LNCaP clone FGC (cell line): ENCODE measurements at regions not wholly inside any gene's neighbourhood (a gene's known extent, or its start where the extent isn't known, plus 50 kb on each side); places are given as distances from the start of the nearest gene placed in this dataset.

Experiments used
- DNase-seq: peaks from one replicate; pipeline ENCODE4 v3.0.0-alpha.2; 2011; ENCODE audit warnings: low read depth
- H3K4me3 ChIP-seq: 2 replicates; pipeline ENCODE4 v1.5.1; 2011; ENCODE audit warnings: mild to moderate bottlenecking, low read depth, low read length, control low read depth
- TF ChIP-seq, protein P1 (sequence below): IDR thresholded peaks from 2 replicates; pipeline ENCODE4 v1.5.1; 2012; ENCODE audit warnings: mild to moderate bottlenecking; ENCODE audit not compliant: control insufficient read depth, insufficient read depth; ENCODE audit errors: extremely low read depth

DNA sequence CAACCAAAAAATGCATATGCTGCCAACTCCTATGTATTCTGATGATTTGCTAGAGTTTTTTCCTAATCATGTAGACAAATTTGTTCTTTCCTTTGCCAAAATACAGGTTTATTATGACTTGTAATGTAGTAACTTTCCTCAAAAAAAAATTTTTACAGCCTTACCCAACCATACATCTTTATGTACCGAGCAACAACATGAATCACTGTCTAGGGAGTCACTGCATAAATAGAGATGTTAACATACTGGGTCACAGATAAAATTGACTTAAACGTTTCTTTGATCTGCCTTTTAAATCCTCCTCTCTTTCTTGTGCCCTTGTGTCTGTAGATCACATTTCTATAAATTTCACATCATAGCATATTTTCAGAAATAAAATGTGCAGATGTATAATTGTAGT is 143.6 kb downstream of the MBD2 start:
- no peak for DNase-seq
- TF ChIP-seq, protein P1, sequence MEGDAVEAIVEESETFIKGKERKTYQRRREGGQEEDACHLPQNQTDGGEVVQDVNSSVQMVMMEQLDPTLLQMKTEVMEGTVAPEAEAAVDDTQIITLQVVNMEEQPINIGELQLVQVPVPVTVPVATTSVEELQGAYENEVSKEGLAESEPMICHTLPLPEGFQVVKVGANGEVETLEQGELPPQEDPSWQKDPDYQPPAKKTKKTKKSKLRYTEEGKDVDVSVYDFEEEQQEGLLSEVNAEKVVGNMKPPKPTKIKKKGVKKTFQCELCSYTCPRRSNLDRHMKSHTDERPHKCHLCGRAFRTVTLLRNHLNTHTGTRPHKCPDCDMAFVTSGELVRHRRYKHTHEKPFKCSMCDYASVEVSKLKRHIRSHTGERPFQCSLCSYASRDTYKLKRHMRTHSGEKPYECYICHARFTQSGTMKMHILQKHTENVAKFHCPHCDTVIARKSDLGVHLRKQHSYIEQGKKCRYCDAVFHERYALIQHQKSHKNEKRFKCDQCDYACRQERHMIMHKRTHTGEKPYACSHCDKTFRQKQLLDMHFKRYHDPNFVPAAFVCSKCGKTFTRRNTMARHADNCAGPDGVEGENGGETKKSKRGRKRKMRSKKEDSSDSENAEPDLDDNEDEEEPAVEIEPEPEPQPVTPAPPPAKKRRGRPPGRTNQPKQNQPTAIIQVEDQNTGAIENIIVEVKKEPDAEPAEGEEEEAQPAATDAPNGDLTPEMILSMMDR: no peak
- H3K4me3 ChIP-seq: no peak overlapping the region

DNA sequence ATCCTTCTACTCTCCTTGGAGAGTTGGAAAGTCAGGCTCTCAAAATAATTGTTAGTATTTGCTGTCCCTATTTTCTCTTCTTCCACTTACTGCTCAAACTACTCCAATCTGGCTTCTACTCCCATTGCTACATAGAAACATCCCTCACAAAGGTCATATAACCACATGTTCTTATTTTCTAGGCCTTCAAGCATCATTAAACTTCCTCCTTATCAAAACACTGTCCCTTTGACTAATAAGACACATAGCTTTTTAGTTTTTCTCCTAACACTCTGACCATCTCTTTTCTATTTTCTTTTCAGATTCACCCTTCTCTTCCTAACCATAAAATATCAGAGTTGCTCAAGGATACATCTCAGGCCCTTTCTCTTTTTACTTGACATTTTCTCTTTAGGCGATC is 148.3 kb downstream of the MBD2 start:
- no peak overlapping the region for H3K4me3 ChIP-seq
- TF ChIP-seq, protein P1: no peak
- DNase-seq: no peak

DNA sequence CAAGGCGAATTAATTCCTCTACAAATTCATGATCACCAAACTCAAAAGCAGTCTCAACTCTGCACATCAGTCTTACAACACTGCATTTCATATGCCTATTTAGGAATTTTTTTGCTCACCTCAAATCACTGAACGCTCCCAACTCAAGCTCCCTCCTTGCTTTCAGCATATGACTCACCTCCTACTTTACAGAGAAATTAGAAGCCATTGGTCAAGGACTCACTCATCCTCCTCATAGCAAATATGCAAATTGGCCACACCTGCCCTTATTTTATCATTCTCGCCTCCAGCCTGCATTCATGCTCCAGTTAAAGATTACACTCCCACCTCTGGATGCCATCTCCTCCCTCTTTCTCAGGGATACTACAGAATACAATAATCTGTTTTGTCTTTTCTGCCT is 148.8 kb downstream of the MBD2 start:
- TF ChIP-seq, protein P1: no peak
- DNase-seq: no peak
- no peak overlapping the region for H3K4me3 ChIP-seq

DNA sequence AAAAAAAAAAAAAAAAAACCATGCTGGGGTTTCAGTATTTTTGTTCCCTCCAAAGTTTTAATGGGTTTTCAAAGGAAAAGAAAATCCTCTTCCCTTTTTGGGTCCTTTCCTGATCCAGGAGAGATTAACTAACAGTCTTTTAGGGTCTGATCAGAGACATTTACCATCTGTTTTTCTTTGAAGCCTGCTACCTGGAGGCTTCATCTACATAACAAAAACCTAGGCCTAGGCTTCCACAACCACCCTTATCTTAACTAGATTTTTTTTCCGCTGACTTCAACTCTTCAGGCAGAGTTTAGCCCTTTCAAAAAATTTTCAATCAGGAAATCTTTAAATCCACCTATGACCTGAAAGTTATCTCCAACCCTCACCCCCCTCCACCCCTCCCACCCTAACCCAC is 154.7 kb downstream of the MBD2 start:
- no peak for DNase-seq
- TF ChIP-seq, protein P1: no peak
- no peak overlapping the region for H3K4me3 ChIP-seq

DNA sequence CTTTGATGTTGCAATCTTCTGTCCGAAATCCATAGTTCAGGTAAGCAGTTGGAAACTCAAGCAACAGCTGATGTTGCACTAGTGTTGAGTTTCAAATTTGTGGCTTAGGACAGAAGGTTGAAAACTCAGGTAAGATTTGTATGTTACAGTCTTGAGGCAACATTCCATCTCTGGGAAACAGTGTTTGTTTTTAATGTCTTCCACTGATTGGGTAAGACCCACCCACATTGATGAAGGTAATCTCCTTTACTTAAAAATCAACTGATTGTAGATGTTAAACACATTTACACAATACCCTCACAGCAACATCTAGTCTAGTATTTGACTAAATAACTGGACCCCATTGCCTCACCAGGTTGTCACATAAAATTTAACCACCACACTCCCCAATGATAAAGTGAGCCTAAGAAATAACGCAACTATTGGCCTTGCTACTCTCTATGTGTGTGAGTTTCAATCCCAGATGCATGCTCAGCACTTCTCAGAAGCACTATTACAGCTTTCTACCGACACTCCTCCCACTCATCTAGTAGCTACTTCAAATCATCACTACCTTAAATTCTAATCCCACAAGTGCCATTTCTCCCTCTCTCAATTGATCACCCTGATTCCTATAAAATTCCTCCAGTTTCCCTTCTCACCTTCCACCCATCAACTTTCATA is 164.0 kb downstream of the MBD2 start:
- no peak for DNase-seq
- H3K4me3 ChIP-seq: no peak overlapping the region
- TF ChIP-seq, protein P1: no peak

DNA sequence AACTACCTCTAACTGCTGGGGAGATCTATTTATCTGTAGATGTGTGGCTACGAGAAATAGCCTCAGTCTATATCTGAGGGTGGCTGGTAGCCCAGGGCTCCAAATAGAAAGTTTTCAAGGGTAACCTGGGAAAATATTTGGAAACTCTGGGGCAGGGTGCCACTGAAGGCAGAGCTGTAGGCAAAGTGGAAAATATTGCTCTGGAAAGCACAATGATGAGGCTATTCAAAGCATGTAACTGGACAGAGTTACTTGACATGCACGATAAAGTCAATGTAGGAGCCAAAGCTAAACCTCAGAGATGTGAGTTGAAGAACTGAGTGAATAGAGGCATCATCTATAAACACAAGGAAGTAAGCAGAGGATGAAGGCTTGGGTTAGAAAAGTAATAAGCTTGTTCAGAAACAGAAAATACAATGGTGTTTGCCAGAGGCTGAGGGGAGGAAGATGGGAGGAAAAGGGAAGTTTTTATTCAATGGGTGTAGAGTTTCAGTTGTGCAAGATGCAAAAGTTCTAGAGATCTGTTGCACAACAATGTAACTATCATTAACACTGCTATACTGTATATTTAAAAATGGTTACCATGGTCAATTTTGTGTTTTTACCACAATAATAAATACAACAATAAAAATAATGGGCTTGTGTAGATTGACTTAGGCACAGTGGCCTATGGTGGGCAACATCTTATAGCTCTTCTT is 171.6 kb downstream of the MBD2 start:
- no peak for DNase-seq
- TF ChIP-seq, protein P1: no peak
- H3K4me3 ChIP-seq: no peak overlapping the region
